Ureter (tissue), 1 donor: ENCODE measurements at regions not wholly inside any gene's neighbourhood (a gene's known extent, or its start where the extent isn't known, plus 50 kb on each side); places are given as distances from the start of the nearest gene placed in this dataset.

Source experiments
- DNase-seq: peaks from one replicate; pipeline ENCODE4 v3.0.0-alpha.2; 2020; ENCODE audit warnings: low spot score
- donor health status: DM: yes; HTN: yes; CAD: no.

DNA sequence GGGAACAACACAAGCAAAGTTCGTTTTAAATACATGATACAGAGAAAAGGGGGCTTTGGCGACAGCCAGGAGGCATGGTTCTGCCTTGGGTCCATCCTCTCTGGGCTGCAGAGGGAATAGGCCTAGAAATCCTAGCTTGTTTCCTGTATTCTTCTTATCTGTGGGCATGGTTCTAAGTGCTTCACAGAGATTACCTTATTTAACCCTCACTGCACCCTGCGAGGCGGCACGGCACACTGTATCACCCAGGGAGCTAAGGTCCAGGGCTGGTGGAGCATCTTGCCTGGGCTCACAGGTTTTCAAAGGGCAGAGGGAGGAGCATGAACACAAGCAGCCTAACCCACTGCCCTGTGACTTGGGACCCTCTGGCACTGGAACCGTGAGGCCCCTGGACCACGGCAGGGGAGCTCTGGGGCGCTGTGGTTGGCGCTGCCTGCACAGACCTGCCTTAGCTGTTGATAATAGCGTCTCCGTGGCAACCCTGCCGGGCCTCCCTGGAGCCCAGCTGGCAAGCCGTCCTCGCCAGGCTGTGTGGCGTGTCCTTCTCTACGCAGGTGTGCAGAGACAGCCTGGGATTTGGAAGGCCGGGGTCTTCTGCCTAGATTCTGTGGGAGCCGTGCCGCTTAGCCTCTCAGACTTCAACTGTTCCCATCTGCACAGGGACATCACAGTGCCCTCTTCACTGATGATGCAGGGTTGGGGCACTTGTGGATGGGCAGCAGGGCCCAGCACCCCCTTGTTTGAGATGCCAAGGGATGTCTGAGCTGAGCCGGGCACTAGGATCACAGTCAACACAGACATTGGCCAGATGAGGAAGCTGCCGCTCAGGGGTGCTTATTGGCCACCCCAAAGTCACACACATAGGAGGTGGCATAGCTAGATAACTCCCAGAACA is 154.6 kb upstream of the TLE3 start:
- DNase-seq: peak; percentile 57

DNA sequence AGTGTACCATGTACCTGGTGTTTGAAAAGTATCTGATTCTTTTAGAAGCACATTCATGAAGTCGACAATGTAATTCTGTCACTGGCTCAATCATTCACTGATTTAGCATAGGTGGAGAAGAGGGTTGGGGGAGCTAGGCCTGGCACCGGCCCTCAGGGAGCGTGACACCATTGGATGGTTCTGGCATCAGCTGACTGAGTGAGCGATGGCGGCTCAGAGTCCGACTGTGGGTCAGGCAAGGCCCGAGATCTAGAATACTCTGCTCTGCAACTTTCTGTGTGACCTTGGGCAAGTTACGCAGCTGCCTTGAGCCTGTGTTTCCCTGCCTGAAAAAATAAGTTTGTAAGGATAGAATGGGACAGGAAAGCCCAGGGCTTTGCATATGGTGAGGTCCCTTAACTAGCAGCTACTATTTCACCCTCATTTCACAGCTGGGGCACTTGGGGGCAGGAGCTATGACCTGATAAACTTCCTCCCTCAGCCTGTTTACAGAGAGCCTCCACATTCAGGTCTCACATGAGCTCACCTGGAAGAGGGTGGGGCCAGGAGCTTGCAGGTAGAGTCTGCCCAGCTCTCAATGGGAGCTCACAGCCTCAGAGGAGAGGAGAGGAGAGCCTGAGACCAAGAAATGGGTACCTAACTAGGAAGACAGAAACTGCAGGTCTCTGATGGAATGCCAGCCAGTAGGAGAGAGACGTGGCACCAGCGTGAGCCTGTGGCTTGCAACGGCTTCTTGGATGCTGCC is 153.7 kb upstream of the TLE3 start:
- no peak for DNase-seq

GRCh38 chr15:70250208-70251201 is 152.8 kb upstream of the TLE3 start:
- DNase-seq: no peak

- DNase-seq: no peak
These were observed 151.9 kb upstream of the TLE3 start for GRCh38 chr15:70249616-70250015.

- DNase-seq: no peak
These were observed 150.7 kb upstream of the TLE3 start for GRCh38 chr15:70248116-70249025.

DNA sequence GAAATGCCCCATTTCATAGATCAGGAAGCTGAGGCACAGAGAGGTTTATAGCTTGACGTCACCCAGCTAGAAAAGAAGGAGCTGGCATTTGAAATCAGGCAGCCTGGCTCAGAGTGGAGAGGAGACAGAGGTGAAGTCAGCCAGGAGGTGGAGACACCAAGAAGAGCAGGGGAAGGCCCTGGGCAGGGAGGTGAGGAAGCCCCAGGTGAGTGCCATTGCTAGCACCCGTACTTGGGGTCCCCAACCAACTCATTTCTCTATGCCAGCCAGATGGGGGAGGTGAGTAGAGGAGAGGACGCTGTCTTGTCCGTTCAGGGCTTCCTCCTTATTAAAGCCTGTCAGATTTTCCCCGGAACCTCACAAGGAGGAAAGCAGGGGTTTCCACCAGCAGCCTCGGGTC is 149.6 kb upstream of the TLE3 start:
- no peak for DNase-seq

- DNase-seq: no peak
These were observed 149.0 kb upstream of the TLE3 start for GRCh38 chr15:70246623-70247220.

DNA sequence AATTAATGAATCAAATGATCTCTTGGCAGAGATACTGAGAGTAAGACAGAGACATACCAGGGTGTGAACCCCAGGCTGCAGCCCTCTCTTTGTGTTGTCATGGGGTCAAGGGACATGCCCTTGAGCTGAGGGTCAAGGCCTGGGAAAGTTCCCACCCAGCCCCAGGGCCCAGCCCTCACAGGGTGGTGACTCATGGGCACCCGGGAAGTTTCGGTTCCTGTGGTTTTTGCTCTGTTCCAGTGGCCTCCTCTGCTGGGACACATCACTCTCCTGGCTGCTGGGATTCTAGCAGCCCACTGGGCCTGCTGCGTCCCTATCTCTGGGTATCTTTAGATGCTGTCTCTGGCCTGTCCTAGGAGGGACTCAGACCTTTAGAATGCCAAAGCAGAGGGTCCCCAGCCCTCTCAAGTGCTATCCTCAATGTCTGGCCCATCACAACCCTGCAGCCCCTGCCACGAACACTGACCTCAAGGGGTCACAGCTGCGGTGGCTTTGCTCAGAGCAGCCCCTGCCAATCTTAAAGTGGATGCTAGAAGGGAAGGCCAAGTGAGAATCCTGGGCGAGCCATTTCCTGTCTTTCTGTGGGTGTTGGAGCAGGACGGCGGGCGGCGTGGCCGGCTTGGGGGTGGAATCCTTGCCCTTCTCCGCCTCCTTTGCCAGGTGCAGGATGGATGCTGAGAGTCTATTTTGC is 148.4 kb upstream of the TLE3 start:
- DNase-seq: no peak

- DNase-seq: no peak
These were observed 147.3 kb upstream of the TLE3 start for GRCh38 chr15:70244978-70245542.

GRCh38 chr15:70243686-70244540 is 146.2 kb upstream of the TLE3 start:
- no peak for DNase-seq

- DNase-seq: no peak
These were observed 145.4 kb upstream of the TLE3 start for GRCh38 chr15:70242951-70243685.

GRCh38 chr15:70241561-70242320 is 144.0 kb upstream of the TLE3 start:
- DNase-seq: no peak

DNA sequence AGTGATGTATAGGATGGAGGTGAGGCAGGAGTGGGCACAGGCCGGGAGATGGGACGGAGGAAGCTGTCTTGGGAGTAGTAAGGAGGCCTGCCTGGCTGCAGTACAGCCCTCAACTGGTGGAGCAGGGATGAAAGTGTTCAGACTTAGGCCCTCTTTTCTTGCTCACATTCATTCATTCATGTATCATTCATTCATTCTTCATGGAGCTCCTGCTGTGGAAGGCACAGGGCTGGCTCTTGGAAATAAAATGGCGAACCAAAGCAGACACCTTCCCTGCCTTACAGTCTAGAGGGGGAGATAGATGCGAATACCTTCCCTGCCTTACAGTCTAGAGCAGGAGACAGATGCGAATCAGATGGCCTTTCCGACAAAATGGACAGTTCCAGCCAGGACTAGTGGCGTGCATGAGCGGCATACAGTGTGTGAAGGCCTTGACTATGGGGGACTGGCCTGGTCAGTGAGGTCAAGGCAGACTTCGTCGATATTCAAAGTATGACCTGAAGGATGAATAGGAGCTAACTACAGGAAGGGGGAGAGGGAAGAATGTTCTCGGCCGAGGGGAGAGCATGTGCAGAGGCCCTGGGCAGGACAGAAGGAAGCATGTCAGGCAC is 143.2 kb upstream of the TLE3 start:
- no peak for DNase-seq

DNA sequence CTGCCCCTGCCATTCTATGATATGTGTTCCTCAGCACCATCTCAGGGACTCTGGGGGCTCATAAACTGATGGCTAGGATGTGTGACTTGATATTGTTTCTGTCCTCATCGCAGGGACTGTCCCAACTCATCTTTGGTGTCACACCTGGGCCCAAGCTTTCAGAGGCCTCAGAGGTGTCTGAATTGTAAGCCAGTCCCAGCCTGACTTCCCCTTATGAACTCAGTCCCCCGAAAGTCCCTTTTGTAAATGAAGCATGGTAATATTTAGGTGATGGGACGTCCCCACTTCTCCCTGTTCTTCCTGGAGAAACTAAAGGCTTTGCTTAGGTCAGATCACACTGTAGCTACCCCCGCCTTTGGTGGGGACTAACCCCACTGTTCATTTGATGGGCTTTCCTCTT is 142.4 kb upstream of the TLE3 start:
- DNase-seq: no peak

GRCh38 chr15:70238917-70239316 is 141.2 kb upstream of the TLE3 start:
- no peak for DNase-seq

DNA sequence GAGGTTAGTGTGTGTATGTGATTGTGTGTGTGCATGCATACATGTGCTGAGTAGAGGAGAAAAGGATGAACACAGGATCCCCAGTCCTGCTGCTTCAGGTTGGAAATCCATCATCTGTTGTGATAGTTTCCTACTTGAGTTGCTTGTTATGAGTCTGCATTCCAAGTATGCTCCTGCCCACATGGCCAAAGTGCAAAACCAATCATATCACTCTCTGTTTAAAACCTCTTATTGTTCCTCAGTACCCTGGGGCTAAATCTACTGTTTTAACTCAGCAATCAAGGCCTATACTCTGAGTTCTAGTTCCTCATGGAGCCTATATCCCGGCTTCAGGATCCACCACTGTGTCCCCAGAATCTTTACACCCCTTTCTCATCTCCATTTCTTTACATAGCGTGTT is 139.9 kb upstream of the TLE3 start:
- no peak for DNase-seq
